ENCODE measurements at regions not wholly inside any gene's neighbourhood (a gene's known extent, or its start where the extent isn't known, plus 50 kb on each side); places are given as distances from the start of the nearest gene placed in this dataset.

- no peaks in the 10 kb centered on the region for H3K27me3 ChIP-seq (ENCODE audit: insufficient read depth, insufficient read length)
- TF ChIP-seq SUZ12 (IDR thresholded peaks at IDR 0.05; ENCODE audit: extremely low read depth, insufficient read depth, insufficient read length) = no peak
- no peak for TF ChIP-seq YY1 (IDR thresholded peaks at IDR 0.05; ENCODE audit: insufficient read depth, insufficient read length)
- TF ChIP-seq ZNF274 (IDR thresholded peaks at IDR 0.05; ENCODE audit: low read depth, low read length) = no peak
- H3K9ac ChIP-seq (ENCODE audit: insufficient read length, low read depth) = no peak overlapping the region
- no peaks in the 10 kb centered on the region for H3K36me3 ChIP-seq (ENCODE audit: insufficient read depth, insufficient read length, low read length)
- no peaks in the 10 kb centered on the region for H3K9me3 ChIP-seq (ENCODE audit: insufficient read depth, low read length)
- no peaks in the 10 kb centered on the region for H3K4me1 ChIP-seq (ENCODE audit: insufficient read depth, insufficient read length)
- no peak overlapping the region for H3K4me3 ChIP-seq (ENCODE audit: insufficient read length, low read depth)
- DNase-seq (ENCODE audit: low read depth, low spot score) = no peak
Measured at GRCh38 chr9:85230081-85230480, 511.7 kb downstream of the AGTPBP1 start.

- TF ChIP-seq SUZ12 (IDR thresholded peaks at IDR 0.05; ENCODE audit: extremely low read depth, insufficient read depth, insufficient read length) = no peak
- no peak for TF ChIP-seq ZNF274 (IDR thresholded peaks at IDR 0.05; ENCODE audit: low read depth, low read length)
- TF ChIP-seq YY1 (IDR thresholded peaks at IDR 0.05; ENCODE audit: insufficient read depth, insufficient read length) = no peak
- no peaks in the 10 kb centered on the region for H3K9me3 ChIP-seq (ENCODE audit: insufficient read depth, low read length)
- H3K4me1 ChIP-seq (ENCODE audit: insufficient read depth, insufficient read length) = no peaks in the 10 kb centered on the region
- DNase-seq (ENCODE audit: low read depth, low spot score) = no peak
- no peaks in the 10 kb centered on the region for H3K27me3 ChIP-seq (ENCODE audit: insufficient read depth, insufficient read length)
- H3K9ac ChIP-seq (ENCODE audit: insufficient read length, low read depth) = no peak overlapping the region
- H3K36me3 ChIP-seq (ENCODE audit: insufficient read depth, insufficient read length, low read length) = no peaks in the 10 kb centered on the region
- no peak overlapping the region for H3K4me3 ChIP-seq (ENCODE audit: insufficient read length, low read depth)
Measured at GRCh38 chr9:85228111-85228855, 513.5 kb downstream of the AGTPBP1 start.

GRCh38 chr9:85225180-85225579 is 516.6 kb downstream of the AGTPBP1 start:
- Histone ChIP-seq H3K4me3 (ENCODE audit: insufficient read length, low read depth) (no peak overlapping the region), H3K9me3 (ENCODE audit: insufficient read depth, low read length) (no peaks in the 10 kb centered on the region), H3K9ac (ENCODE audit: insufficient read length, low read depth) (no peak overlapping the region), H3K27me3 (ENCODE audit: insufficient read depth, insufficient read length) (no peaks in the 10 kb centered on the region), H3K36me3 (ENCODE audit: insufficient read depth, insufficient read length, low read length) (no peaks in the 10 kb centered on the region), H3K4me1 (ENCODE audit: insufficient read depth, insufficient read length) (no peaks in the 10 kb centered on the region)
- no peak for TF ChIP-seq ZNF274 (IDR thresholded peaks at IDR 0.05; ENCODE audit: low read depth, low read length)
- TF ChIP-seq SUZ12 (IDR thresholded peaks at IDR 0.05; ENCODE audit: extremely low read depth, insufficient read depth, insufficient read length) = no peak
- TF ChIP-seq YY1 (IDR thresholded peaks at IDR 0.05; ENCODE audit: insufficient read depth, insufficient read length) = no peak
- no peak for DNase-seq (ENCODE audit: low read depth, low spot score)

- no peak overlapping the region for H3K4me3 ChIP-seq (ENCODE audit: insufficient read length, low read depth)
Measured at GRCh38 chr9:85224729-85225128, 517.0 kb downstream of the AGTPBP1 start.

GRCh38 chr9:85224301-85224700 is 517.5 kb downstream of the AGTPBP1 start:
- Histone ChIP-seq H3K4me1 (ENCODE audit: insufficient read depth, insufficient read length) (no peaks in the 10 kb centered on the region), H3K4me3 (ENCODE audit: insufficient read length, low read depth) (no peak overlapping the region), H3K9ac (ENCODE audit: insufficient read length, low read depth) (no peak overlapping the region), H3K36me3 (ENCODE audit: insufficient read depth, insufficient read length, low read length) (no peaks in the 10 kb centered on the region), H3K27me3 (ENCODE audit: insufficient read depth, insufficient read length) (no peaks in the 10 kb centered on the region), H3K9me3 (ENCODE audit: insufficient read depth, low read length) (no peaks in the 10 kb centered on the region)
- DNase-seq (ENCODE audit: low read depth, low spot score) = no peak
- TF ChIP-seq ZNF274 (IDR thresholded peaks at IDR 0.05; ENCODE audit: low read depth, low read length) = no peak
- TF ChIP-seq SUZ12 (IDR thresholded peaks at IDR 0.05; ENCODE audit: extremely low read depth, insufficient read depth, insufficient read length) = no peak
- no peak for TF ChIP-seq YY1 (IDR thresholded peaks at IDR 0.05; ENCODE audit: insufficient read depth, insufficient read length)

More at GRCh38 chr9:85224729-85225128, 517.0 kb downstream of the AGTPBP1 start:
- Histone ChIP-seq H3K9me3 (ENCODE audit: insufficient read depth, low read length) (no peaks in the 10 kb centered on the region), H3K9ac (ENCODE audit: insufficient read length, low read depth) (no peak overlapping the region), H3K36me3 (ENCODE audit: insufficient read depth, insufficient read length, low read length) (no peaks in the 10 kb centered on the region), H3K4me1 (ENCODE audit: insufficient read depth, insufficient read length) (no peaks in the 10 kb centered on the region), H3K27me3 (ENCODE audit: insufficient read depth, insufficient read length) (no peaks in the 10 kb centered on the region)
- no peak for DNase-seq (ENCODE audit: low read depth, low spot score)
- TF ChIP-seq SUZ12 (IDR thresholded peaks at IDR 0.05; ENCODE audit: extremely low read depth, insufficient read depth, insufficient read length) = no peak
- TF ChIP-seq ZNF274 (IDR thresholded peaks at IDR 0.05; ENCODE audit: low read depth, low read length) = no peak
- TF ChIP-seq YY1 (IDR thresholded peaks at IDR 0.05; ENCODE audit: insufficient read depth, insufficient read length) = no peak

- H3K36me3 ChIP-seq (ENCODE audit: insufficient read depth, insufficient read length, low read length) = no peaks in the 10 kb centered on the region
- no peaks in the 10 kb centered on the region for H3K4me1 ChIP-seq (ENCODE audit: insufficient read depth, insufficient read length)
- H3K4me3 ChIP-seq (ENCODE audit: insufficient read length, low read depth) = no peak overlapping the region
- DNase-seq (ENCODE audit: low read depth, low spot score) = no peak
- H3K9ac ChIP-seq (ENCODE audit: insufficient read length, low read depth) = no peak overlapping the region
- no peak for TF ChIP-seq YY1 (IDR thresholded peaks at IDR 0.05; ENCODE audit: insufficient read depth, insufficient read length)
- TF ChIP-seq SUZ12 (IDR thresholded peaks at IDR 0.05; ENCODE audit: extremely low read depth, insufficient read depth, insufficient read length) = no peak
- no peak for TF ChIP-seq ZNF274 (IDR thresholded peaks at IDR 0.05; ENCODE audit: low read depth, low read length)
- no peaks in the 10 kb centered on the region for H3K27me3 ChIP-seq (ENCODE audit: insufficient read depth, insufficient read length)
- no peaks in the 10 kb centered on the region for H3K9me3 ChIP-seq (ENCODE audit: insufficient read depth, low read length)
Measured at GRCh38 chr9:85223506-85224125, 518.1 kb downstream of the AGTPBP1 start.

GRCh38 chr9:85216601-85217000 is 525.2 kb downstream of the AGTPBP1 start:
- H3K36me3 ChIP-seq (ENCODE audit: insufficient read depth, insufficient read length, low read length) = no peaks in the 10 kb centered on the region
- no peaks in the 10 kb centered on the region for H3K27me3 ChIP-seq (ENCODE audit: insufficient read depth, insufficient read length)
- DNase-seq (ENCODE audit: low read depth, low spot score) = no peak
- no peaks in the 10 kb centered on the region for H3K4me1 ChIP-seq (ENCODE audit: insufficient read depth, insufficient read length)
- H3K4me3 ChIP-seq (ENCODE audit: insufficient read length, low read depth) = no peak overlapping the region
- H3K9me3 ChIP-seq (ENCODE audit: insufficient read depth, low read length) = no peaks in the 10 kb centered on the region
- TF ChIP-seq YY1 (IDR thresholded peaks at IDR 0.05; ENCODE audit: insufficient read depth, insufficient read length) (no peak), SUZ12 (IDR thresholded peaks at IDR 0.05; ENCODE audit: extremely low read depth, insufficient read depth, insufficient read length) (no peak), ZNF274 (IDR thresholded peaks at IDR 0.05; ENCODE audit: low read depth, low read length) (no peak)
- no peak overlapping the region for H3K9ac ChIP-seq (ENCODE audit: insufficient read length, low read depth)

Data from NT2/D1 (cell line).